NCI-H2196 (cell line): ENCODE measurements at regions not wholly inside any gene's neighbourhood (a gene's known extent, or its start where the extent isn't known, plus 50 kb on each side); places are given as distances from the start of the nearest gene placed in this dataset.
"Not testable (repeated sequence)": the region's sequence is repeated elsewhere in the genome, so short reads cannot be mapped to it uniquely, and the experiment has no call there.

Experiments used
- DNase-seq: peaks from one replicate; lab custom pipeline; 2025; ENCODE audit not compliant: unreplicated experiment; lab: John Stamatoyannopoulos, UW

DNA sequence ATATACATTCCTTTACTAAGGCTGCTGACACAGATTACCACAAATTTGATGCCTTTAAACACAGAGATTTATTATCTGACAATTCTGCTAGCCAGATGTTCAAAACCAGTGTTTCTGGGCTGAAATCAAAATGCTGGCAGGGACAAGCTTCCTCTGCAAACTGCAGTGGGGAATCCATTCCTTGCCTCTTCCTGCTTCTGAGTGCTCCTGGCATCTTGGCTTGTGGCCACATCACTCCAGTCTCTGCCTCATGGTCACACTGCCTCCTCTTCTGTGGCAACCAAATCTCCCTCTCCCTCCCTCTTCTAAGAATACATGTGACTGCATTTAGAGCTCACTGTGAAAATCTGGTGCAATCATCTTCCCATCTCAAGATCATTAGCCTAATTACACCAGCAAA, 235.7 kb downstream of the TTC8 start:
- DNase-seq: no peak

DNA sequence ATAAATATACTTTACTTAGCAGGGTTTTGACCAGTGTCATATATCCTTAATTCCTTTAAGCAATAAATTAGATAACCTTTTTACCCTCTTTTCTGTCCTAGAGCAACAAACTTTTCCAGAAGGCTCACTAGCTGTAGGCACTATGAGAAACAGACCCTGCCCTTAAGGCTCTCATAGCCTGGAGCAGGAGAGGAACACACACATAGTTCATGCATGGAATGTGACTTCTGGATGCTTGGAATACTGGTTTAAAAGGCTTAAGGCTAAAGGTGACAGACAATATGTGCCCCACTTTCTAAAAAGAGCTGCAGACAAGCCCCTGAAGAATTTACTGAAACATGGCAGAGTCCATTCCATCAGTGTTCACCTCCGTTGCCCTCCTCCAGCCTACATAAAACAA, 237.2 kb downstream of the TTC8 start:
- no peak for DNase-seq

DNA sequence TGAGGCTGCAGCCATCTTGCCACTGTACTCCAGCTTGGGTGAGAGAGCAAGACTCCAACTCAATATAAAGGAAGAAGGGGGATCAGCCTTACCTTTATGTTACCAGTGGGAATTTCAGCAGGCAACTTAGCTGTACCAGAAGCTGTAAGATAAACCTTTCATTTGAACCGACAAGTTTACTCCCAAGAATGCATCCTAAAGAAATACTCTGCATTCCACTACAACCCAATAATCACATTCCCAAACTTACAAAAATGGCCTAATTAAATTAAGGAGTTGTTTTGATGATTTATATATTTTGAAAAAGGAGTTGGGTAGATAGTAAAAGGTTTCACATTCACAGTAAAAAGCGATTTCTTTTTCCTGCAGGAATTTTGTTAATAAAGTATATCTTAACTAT, 241.4 kb downstream of the TTC8 start:
- DNase-seq: no peak

DNA sequence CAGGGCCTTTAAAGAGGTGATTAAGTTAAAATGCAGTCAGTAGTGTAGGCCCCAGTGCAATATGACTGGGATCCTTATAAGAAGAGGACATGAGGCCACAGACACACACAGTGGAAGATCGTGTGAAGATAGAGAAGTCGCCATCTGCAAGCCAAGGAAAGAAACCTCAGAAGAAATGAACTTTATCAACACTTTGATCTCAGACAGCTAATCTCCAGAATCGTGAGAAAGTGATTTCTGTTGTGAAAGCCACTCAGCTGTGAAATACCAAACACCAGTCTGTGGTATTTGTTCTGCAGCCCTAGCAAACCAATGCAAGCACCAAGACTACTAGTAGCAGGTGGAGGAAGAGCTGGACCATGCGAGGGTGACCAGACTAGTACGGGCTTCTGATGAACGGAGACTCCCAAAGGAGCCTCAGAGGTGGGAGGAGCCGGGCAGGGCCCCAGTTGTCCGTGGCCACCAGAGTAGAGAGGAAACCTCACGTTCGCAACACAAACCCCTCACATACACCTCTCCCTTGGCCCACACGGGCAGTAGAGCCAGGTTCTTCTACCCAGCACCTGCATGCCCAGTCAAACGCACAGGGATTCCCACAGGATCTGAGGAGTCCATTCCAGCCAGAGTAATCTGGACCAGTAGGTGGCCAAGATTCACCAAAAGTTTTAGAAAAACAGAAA, 243.0 kb downstream of the TTC8 start:
- no peak for DNase-seq

DNA sequence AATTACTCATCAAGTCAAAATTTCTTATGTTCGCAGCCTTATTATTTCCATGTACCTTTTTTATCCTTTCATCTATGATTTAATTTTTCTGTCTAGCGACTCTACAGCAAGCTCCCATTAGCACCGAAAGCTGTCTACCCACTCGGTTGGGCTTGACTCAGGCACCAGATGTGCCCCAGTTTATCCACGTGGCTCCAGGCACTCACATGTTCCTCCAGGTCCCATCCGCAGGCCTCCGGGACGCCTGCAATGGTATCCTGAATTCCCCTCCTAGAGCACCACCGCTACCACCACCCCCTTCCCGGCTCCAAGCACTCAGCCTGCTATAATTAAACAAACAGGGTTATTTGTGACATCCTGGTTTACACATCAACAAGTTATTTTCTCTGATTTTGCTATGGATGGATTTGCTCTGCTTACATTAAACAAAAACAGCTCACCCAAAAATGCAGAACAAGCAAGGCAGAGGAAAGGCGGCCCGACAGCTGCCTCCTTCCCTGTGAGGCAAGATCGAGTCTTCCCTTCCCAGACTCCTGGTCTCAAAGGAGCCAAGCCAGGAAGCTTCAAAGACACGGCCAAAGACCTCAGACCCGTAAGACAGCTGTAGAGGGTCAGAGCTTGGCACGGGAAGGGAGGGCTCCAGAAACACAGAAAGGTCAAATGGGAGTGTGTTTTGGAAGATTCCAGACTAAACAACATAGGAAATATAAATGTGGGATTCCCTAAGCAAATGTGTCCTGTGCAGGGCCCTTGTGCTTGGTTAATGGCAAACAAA, 253.8 kb downstream of the TTC8 start:
- no peak for DNase-seq

DNA sequence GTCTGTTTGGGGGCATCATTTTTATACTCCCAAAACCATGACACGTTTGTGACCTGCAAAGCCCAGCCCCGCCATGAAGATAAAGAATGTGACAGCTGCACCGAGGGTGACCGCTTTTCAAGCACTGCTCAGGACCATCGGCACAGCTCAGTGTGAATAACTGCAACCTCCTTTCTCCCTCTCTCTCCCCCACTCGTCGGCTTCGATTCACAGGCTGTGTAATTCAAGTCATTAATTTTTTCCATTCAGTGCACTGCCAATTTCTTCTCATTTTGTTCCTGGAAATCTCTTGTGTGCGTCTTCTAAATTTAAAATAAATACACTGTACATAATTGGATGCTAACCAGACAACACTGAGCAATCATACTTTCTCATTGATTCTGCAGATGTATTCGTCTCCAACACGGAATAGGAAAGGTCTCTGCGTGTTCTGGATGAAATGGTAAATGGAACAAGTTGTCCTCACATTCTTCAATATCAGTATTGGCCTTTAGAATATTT, 260.8 kb downstream of the TTC8 start:
- no peak for DNase-seq

DNA sequence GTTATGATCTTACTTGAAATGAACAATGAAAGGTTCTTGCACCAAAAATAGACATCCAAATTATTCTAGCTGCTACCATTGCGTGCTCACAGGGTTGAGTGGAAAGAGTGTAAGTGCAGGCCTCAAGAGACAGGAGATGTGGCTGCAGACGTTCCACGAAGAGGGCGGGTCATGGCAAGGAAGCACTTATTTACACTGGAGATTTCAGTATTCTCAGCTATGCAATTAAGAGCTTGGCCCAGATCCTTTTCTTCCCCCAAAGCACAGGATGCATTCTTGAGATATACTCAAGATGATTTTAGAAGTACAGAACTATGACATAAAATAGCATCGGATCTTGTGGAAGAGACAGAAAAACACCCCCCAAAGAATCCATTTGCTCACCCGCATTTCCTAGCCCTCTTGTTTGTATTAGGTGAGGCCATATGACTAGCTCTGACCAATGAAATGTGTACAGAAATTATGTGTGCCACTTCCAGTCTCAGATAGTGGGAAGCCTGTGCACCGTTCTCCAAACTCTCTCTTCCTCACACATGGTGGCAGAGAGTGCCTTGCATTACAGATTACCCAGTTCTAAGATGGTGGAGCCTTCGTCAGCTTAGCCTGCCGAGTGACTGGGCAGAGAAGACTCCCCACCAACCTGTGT, 261.4 kb downstream of the TTC8 start:
- DNase-seq: no peak

DNA sequence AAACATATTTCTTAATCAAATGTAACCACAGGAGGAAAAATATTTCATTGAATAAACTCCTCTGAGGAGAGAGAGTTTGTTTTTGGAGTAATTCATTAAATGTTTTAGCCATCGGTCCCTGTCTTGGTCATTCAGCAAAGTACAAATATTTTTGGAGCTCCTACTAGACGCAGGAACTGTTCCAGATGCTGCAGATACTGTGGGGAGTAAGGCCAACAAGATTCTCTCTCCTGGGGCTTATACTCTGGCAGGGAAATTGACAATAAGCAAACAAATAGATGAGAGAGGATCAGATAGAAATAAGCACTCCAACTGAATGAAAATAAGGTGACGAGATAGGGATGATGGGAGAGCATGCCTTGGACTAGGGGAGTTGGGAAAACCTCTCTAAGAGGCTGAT, 264.1 kb downstream of the TTC8 start:
- DNase-seq: no peak

DNA sequence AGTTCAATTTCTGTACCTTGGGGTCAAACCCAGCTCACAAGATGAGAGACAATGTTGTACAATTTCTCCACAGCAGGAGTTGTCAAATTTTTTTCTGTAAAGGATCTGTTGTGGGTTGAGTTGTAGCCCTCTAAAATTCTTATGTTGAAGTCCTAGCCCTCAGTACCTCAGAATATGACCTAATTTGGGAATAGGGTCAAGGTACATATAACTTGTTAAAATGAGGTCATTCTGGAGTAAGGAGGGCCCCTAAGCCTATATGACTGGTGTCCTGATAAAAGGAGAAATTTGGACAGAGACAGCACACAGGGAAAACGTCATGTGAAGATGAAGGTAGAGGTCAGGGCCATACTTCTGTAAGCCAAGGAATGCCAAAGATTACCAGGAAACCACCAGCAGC, 264.9 kb downstream of the TTC8 start:
- no peak for DNase-seq

DNA sequence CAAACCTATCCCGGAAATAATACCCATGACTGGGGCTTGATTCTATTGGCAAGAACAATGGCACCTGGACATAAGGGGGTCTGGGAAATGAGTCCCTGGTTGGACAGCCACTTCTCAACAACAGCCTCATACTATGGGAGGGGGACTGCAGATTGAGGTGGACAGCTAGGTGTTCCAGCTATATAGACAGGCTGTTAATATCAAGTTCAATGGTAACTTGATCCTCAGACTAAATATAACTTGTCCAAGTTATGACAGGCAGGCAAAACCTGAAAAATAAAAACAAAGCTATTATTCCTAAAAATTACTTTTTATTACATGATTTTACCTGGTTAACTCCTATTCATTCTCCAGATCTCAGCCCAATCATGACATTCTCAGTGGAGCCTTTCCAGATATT, 267.3 kb downstream of the TTC8 start:
- no peak for DNase-seq

DNA sequence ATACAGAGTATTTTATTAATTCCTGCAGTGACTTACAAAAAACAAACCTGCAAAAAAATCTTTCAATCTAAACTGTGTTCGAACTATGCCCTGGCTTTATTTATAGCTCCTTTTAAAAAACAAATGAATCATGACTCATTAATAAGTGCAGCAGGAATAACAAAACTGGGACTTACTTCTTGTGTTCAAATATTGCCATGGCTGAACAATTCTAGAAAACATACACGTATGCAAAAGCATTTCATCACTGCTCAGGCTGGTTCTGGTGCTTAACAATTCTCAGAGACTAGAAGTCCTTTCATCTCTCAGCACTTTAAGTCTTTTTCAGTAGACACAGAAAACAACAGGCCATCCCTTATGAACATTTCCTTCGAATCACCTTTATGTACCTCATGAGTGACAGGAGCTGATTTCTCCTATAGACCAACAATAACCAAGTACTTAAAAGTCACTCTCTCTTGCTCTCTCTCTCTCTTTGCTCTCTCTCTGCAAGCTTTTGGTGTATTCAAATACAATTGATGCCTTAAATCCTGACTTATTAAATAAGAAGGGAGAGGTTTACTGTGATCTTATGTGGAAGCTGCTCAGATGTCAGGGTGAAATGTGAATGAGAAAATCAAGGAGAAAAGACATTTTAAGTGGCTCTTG, 268.8 kb downstream of the TTC8 start:
- DNase-seq: no peak

DNA sequence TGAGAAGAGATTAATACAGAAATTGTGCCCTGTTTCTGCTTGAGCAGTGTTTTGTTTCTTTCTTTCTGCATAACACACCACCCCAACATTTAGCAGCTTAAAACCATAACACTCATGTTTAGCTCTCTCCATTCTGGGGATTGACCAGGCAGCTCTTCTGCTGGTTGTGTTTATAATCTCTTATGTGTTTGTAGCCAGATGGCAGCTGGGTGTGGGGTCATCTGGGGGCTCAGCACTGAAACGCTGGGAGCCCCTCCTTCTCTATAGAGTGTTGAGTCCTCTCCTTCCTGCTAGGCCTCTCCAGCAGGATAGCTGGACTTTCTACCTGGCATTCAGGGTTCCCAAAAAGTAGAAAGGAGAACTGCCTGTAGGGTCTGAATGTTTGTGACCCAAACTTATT, 270.6 kb downstream of the TTC8 start:
- no peak for DNase-seq

DNA sequence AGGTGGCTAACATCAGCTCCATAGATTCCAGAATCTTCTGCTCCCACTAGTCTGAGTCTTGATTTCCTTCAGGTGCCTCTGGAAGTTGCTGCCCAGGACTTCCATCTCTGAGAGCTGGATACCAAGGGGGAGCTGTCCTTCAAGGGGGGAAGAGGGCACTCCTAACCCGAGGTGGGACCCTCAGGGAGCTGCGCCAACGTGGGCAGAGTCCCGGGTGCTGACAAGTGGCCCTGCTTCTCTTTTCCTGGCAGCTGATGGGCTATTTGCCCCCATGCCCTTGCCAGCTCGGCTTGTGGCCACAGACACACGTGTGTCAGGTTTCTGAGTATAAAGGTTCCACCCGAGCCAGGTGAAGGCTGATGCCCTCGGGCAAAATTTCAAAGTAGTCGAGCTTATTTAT, 272.5 kb downstream of the TTC8 start:
- no peak for DNase-seq

DNA sequence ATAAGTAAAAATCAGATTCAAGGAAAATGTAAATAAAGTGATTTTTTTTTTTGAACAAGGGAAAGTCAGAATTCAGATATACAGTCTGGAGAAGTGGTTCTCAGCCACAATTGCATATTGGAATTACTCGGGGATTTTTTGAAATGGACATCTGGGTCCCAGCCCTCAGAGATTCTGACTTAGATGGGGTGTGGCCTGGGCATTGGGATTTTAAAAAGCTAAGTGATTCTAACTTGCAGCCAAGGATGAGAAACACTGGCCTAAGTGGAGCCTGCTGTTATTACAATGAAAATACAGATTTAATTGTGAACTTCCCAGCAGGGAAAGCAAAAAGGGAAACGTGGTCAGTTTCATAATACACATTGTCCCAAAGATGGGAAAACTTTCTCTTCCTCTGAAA, 273.8 kb downstream of the TTC8 start:
- no peak for DNase-seq

DNA sequence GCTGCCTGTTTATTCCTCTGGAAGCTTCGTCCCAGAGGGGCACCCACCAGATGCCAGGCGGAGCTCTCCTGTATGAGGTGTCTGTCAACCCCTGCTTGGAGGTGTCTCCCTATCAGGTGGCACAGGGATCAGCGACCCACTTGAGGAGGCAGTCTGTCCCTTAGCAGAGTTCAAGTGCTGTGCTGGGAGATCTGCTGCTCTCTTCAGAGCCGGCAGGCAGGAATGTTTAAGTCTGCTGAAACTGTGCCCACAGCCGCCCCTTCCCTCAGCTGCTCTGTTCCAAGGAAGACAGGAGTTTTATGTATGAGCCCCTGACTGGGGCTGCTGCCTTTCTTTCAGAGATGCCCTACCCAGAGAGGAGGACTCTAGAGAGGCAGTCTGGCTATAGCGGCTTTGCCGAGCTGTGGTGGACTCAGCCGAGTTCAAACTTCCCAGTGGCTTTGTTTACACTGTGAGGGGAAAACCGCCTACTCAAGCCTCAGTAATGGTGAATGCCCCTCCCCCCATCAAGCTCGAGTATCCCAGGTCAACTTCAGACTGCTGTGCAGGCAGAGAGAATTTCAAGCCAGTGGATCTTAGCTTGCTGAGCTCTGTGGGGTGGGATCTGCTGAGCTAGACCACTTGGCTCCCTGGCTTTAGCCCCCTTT, 279.8 kb downstream of the TTC8 start:
- not testable (repeated sequence) for DNase-seq

DNA sequence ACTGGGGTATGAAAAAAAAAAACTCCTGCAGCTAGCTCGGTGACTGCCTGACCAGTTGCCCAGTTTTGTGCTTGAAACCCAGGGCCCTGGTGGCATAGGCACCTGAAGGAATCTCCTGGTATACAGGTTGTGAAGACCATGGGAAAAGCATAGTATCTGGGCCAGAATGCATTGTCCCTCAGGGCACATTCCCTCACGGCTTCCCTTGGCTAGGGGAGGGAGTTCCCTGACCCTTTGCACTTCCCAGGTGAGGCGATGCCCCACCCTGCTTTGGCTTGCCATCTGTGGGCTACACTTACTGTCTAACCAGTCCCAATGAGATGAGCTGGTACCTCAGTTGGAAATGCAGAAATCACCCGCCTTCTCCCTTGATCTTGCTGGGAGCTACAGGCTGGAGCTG, 280.4 kb downstream of the TTC8 start:
- DNase-seq: not testable (repeated sequence)
